Right lobe of liver (tissue), 4 donors: ENCODE measurements at regions not wholly inside any gene's neighbourhood (a gene's known extent, or its start where the extent isn't known, plus 50 kb on each side); places are given as distances from the start of the nearest gene placed in this dataset.

ENCODE experiments used
- POLR2A ChIP-seq: fragments of 450-650 bp; IDR thresholded peaks from one replicate; pipeline ENCODE4 v1.6.1; 2017; ENCODE audit warnings: antibody characterized with exemption, mild to moderate bottlenecking
- TF ChIP-seq, protein P1 (sequence below), 4 donors: fragments of 200-600 bp in 3 of 4; fragments of 450-650 bp in 1 of 4; IDR thresholded peaks; one replicate each; pipeline versions ENCODE4 v1.5.1 to v1.8.0; 2016 to 2022; ENCODE audit warnings: antibody characterized with exemption in 4 of 4, mild to moderate bottlenecking in 2 of 4
- donor health status: DM: no; HTN: no; CAD: no.
- donor health status: DM: no; HTN: no; CAD: no.
- donor health status: DM: no; HTN: yes; CAD: no.

DNA sequence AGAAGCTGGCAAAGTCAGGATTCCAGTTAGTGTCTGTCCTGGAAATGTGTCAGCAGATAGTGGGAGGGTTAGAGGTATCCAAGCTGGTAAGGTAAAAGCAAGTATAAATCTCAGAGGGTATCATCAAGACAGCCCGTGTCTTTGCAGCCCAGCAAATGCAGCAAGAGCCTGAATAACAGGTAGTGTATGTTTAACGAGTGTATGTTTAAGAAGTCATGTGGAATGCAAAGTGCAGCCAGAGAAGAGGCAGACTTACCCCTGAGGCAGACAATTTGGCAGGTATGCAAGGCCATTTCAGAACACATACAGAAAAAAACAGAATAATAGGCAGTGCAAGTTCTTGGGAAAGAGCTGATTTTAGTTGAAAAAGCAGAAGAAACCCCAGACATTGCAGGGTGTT is 411.0 kb upstream of the NEGR1 start:
- TF ChIP-seq POLR2A: no peak
- TF ChIP-seq, protein P1, sequence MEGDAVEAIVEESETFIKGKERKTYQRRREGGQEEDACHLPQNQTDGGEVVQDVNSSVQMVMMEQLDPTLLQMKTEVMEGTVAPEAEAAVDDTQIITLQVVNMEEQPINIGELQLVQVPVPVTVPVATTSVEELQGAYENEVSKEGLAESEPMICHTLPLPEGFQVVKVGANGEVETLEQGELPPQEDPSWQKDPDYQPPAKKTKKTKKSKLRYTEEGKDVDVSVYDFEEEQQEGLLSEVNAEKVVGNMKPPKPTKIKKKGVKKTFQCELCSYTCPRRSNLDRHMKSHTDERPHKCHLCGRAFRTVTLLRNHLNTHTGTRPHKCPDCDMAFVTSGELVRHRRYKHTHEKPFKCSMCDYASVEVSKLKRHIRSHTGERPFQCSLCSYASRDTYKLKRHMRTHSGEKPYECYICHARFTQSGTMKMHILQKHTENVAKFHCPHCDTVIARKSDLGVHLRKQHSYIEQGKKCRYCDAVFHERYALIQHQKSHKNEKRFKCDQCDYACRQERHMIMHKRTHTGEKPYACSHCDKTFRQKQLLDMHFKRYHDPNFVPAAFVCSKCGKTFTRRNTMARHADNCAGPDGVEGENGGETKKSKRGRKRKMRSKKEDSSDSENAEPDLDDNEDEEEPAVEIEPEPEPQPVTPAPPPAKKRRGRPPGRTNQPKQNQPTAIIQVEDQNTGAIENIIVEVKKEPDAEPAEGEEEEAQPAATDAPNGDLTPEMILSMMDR (IDR thresholded peaks at IDR 0.05): no peak
